ENCODE measurements at regions not wholly inside any gene's neighbourhood (a gene's known extent, or its start where the extent isn't known, plus 50 kb on each side); places are given as distances from the start of the nearest gene placed in this dataset.

DNA sequence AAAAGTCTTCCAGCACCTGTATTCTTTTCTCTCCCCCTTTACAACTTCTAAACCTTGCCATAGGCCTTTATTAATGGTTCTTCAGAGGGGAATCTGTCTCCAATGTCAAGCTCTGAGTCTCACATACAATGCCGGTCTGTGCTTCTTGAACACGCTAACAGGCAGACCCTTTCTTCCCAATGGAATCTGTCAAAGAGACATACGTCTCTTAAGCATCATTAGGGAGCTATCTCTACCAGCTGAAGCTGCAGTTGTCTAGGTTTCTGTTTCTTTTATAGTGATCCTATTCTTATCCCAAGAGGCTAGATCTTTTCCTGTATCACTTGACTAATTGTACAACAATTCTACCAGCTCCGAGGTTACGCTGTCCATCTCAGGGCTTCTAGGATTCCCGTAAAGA lies 560.8 kb upstream of the NBEA start:
- TF ChIP-seq, protein P1, sequence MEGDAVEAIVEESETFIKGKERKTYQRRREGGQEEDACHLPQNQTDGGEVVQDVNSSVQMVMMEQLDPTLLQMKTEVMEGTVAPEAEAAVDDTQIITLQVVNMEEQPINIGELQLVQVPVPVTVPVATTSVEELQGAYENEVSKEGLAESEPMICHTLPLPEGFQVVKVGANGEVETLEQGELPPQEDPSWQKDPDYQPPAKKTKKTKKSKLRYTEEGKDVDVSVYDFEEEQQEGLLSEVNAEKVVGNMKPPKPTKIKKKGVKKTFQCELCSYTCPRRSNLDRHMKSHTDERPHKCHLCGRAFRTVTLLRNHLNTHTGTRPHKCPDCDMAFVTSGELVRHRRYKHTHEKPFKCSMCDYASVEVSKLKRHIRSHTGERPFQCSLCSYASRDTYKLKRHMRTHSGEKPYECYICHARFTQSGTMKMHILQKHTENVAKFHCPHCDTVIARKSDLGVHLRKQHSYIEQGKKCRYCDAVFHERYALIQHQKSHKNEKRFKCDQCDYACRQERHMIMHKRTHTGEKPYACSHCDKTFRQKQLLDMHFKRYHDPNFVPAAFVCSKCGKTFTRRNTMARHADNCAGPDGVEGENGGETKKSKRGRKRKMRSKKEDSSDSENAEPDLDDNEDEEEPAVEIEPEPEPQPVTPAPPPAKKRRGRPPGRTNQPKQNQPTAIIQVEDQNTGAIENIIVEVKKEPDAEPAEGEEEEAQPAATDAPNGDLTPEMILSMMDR (IDR thresholded peaks at IDR 0.05): no peak
- TF ChIP-seq POLR2A (IDR thresholded peaks at IDR 0.05): no peak

Measured in thyroid gland (tissue), 4 donors.